ENCODE measurements at regions not wholly inside any gene's neighbourhood (a gene's known extent, or its start where the extent isn't known, plus 50 kb on each side); places are given as distances from the start of the nearest gene placed in this dataset.

DNA sequence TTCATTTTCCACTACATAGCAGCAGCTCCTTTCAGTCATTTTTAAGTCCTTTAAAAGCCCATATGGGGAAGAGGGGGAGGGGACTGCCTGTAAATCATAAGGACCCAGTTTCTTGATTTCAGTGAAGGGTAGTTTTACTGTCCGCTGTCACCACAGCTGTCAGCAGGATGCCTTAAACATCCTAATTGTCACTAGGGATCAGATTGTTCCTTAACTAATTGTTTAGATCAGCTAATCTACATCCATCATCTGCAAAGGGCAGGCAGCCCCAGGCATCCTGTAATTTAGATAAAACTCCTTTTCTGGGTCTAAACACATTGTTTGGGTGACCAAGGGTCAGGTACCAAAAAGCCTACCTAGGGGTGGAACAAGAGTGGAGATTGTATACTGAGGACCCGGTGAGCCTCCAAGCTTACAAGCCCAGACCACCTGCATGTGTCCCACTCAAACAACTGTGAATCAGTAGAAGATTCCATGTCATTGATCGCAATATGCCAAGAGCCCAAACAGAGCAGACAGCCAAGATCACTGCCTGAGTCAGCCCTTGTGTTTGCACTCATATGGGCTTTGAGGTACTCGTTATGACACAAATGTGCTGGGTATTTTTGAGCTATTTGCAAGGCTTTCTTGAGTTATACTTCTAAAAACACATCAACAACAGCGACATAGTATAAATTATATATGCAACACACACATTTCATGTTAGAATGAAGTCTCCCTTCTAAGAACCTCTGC is 198.7 kb upstream of the CEP162 start:
- no peak for DNase-seq (ENCODE audit: low spot score in 2 of 2)
- no peak overlapping the region for H3K4me3 ChIP-seq (ENCODE audit: low read depth, poor library complexity, severe bottlenecking)
- 47 to 60% methylated on average over 5 of the region's 5 CpGs for WGBS, 2 donors
- intact Hi-C loops (cut with DNase I; ENCODE audit: low total_unique reads): no loop called here
- no peak for TF ChIP-seq POLR2A (IDR thresholded peaks at IDR 0.05)
- TF ChIP-seq, protein P1, sequence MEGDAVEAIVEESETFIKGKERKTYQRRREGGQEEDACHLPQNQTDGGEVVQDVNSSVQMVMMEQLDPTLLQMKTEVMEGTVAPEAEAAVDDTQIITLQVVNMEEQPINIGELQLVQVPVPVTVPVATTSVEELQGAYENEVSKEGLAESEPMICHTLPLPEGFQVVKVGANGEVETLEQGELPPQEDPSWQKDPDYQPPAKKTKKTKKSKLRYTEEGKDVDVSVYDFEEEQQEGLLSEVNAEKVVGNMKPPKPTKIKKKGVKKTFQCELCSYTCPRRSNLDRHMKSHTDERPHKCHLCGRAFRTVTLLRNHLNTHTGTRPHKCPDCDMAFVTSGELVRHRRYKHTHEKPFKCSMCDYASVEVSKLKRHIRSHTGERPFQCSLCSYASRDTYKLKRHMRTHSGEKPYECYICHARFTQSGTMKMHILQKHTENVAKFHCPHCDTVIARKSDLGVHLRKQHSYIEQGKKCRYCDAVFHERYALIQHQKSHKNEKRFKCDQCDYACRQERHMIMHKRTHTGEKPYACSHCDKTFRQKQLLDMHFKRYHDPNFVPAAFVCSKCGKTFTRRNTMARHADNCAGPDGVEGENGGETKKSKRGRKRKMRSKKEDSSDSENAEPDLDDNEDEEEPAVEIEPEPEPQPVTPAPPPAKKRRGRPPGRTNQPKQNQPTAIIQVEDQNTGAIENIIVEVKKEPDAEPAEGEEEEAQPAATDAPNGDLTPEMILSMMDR (IDR thresholded peaks at IDR 0.05): no peak

DNA sequence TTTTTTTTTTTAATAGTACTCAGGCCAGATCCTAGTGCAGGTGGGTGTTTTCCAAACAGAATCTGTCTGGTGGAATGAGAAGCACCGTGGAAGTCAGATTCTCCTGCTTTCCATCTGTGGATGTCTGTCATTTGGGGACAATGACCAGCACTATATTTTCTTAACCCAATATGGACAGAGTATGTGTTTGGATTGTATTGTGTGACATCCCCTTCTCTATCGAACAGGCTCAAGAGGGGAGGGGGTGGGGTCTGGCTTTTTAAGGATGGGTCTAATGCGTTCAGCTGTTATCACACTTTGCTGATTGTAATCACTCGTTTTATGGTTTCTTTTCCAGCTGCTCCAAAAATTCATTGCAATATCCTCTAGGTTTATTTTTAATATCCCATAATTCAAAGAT is 197.5 kb upstream of the CEP162 start:
- TF ChIP-seq, protein P1 (IDR thresholded peaks at IDR 0.05): no peak
- no peak for TF ChIP-seq POLR2A (IDR thresholded peaks at IDR 0.05)
- intact Hi-C loops (cut with DNase I; ENCODE audit: low total_unique reads): no loop called here
- DNase-seq (ENCODE audit: low spot score in 2 of 2): no peak
- H3K4me3 ChIP-seq (ENCODE audit: low read depth, poor library complexity, severe bottlenecking): no peak overlapping the region
- 23 to 46% methylated on average over 4 of the region's 4 CpGs for WGBS, 2 donors

DNA sequence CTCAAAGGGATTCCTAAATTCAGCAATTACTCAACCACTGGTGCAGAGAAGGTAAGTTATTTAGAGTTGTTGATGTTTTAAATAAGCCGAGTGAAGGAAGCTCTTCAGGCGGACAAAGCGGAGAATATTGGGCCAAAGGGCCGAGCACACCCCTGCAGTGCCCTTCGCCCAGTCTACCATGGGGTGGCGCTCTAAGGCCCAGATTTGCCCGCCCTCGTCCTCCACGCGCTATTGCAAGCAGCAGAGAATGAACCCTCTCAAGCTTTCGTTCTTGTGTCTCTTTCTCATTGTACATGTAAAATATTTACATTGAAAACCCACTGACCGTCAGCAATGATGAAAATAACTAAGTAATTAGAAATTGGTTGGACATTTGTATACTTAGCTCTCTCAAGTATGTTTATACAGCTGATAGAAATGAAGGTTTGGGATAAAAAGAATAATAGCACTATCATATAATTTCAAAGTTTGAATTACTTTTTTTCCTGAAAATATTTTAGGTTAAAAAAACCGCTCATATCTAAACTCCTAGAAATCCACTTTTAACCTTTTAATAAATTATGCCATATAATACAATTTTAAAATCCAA is 195.0 kb upstream of the CEP162 start:
- DNase-seq (ENCODE audit: low spot score in 2 of 2): no peak
- TF ChIP-seq, protein P1 (IDR thresholded peaks at IDR 0.05): no peak
- TF ChIP-seq POLR2A (IDR thresholded peaks at IDR 0.05): no peak
- intact Hi-C loops (cut with DNase I; ENCODE audit: low total_unique reads): no loop called here
- no peak overlapping the region for H3K4me3 ChIP-seq (ENCODE audit: low read depth, poor library complexity, severe bottlenecking)
- 24 to 36% methylated on average over 13 of the region's 13 CpGs for WGBS, 2 donors

DNA sequence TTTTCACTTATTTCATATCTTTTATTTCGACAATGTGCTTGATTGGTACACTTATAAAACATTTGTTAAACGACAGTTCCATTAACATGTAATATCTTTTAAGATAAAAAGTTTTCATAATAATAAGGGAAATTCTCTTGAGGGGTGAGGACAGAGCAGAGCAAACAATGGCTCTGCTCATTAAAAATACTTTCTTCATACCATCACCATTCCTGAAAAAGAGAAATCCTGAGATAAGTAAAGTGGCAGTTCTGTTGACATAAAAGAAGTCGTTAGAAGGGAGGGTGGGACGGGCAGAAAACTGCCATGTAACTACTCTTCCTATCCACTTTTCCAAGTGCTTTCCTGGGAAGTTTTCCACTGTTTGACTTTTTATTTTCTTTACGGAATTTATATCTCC is 193.6 kb upstream of the CEP162 start:
- no peak for DNase-seq (ENCODE audit: low spot score in 2 of 2)
- 63 to 65% methylated on average over 5 of the region's 5 CpGs for WGBS, 2 donors
- intact Hi-C loops (cut with DNase I; ENCODE audit: low total_unique reads): no loop called here
- TF ChIP-seq POLR2A (IDR thresholded peaks at IDR 0.05): no peak
- TF ChIP-seq, protein P1 (IDR thresholded peaks at IDR 0.05): no peak
- H3K4me3 ChIP-seq (ENCODE audit: low read depth, poor library complexity, severe bottlenecking): no peak overlapping the region

DNA sequence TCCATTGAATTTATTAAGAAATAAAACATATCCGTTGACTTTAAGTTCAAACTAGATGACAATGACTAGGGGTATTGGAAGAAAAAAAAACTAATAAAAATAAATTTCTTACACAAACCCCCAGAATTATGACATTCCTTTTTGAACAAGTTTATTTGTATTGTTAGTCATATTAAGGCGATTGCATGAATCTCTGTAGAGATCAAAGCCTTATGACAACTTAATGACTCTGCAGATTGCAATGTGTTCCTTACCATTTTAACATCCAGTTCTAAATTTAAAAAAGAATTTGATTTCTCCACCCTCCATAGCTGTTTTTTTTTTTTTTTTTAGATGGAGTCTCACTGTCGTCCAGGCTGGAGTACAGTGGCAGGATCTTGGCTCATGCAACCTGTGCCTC is 189.8 kb upstream of the CEP162 start:
- intact Hi-C loops (cut with DNase I; ENCODE audit: low total_unique reads): no loop called here
- TF ChIP-seq, protein P1 (IDR thresholded peaks at IDR 0.05): no peak
- TF ChIP-seq POLR2A (IDR thresholded peaks at IDR 0.05): no peak

More for the DNA sequence above, 189.8 kb upstream of the CEP162 start:
- WGBS, 2 donors: 54 to 78% methylated on average over 3 of the region's 3 CpGs
- no peak for DNase-seq (ENCODE audit: low spot score in 2 of 2)
- no peak overlapping the region for H3K4me3 ChIP-seq (ENCODE audit: low read depth, poor library complexity, severe bottlenecking)
